HL-60/S4 treated with phorbol 12-myristate 13-acetate at 8.2 ng/mL for 4 days and 3 days (cell line): ENCODE measurements at regions not wholly inside any gene's neighbourhood (a gene's known extent, or its start where the extent isn't known, plus 50 kb on each side); places are given as distances from the start of the nearest gene placed in this dataset.

Experiments
- in situ Hi-C: fragments of 300-500 bp; cut with MboI; formaldehyde crosslinking; loops from 2 replicates; pipeline ENCODE4 v1.15.0; 2022; ENCODE audit warnings: low sequenced_read_pairs

DNA sequence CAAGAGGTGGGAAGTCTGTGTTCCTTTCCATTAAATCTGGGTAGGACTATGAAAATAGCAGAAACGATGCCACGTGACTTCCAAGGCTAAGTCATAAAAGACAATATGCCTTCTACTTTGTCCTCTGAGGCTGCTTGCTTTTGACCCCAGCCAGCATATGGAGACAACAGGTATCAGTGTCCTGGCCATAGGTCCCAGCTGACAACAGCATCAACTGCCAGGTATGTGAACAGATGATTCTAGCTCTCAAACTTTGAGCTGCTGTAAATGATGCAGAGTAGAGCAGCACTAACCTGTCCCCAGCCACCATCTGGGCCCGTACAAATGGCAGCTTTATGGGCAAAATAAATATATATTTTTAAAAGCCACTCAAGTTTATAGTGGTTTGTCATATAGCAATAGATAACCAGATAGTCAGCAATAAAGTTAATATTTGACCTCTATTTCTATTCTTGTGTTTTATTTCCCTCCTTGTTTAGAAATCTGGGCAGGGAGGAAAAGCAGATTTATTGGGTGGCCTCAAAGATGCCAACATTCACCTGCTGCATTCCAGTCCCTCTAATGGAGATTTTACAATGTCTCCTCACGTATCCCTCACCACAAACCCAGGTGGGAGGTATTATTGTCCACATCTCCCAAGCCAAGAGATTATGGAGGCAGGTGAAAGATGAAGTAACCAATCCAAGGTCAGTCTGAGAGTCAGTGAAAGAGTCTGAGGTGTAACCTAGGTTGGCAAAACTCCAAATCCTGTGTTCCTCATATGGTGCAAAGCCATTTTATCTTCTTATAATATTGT, 209.6 kb upstream of the LARGE1 start:
- in situ Hi-C loops: loop anchor here (25.0 kb wide), 1 partner anchor 107 kb away; no protein-coding TSS in a partner anchor

DNA sequence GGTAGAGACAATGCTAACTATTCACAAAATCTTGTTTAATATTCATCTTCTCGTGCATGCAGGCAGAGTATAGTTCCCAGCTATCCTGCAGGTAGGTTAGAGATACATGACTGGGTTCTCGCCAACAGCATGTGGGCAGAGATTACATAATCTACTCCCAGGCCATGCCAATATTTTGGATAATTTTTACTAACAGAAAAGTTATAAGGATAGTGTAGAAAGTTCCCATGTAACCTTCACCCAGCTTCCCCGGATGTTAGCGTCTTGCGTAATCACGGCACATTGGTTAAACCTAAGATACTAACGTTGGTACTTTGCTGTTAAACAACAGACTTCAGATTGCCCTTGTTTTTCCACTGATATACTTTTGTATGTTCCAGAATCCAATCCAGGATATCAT, 215.5 kb upstream of the LARGE1 start:
- in situ Hi-C loops: loop anchor here (25.0 kb wide), 1 partner anchor 102 kb away; no protein-coding TSS in a partner anchor

GRCh38 chr22:34150023-34150422, 229.7 kb upstream of the LARGE1 start:
- in situ Hi-C loops: no loop called here

- in situ Hi-C loops: no loop called here
Observed at GRCh38 chr22:34159491-34159890, 239.2 kb upstream of the LARGE1 start.

DNA sequence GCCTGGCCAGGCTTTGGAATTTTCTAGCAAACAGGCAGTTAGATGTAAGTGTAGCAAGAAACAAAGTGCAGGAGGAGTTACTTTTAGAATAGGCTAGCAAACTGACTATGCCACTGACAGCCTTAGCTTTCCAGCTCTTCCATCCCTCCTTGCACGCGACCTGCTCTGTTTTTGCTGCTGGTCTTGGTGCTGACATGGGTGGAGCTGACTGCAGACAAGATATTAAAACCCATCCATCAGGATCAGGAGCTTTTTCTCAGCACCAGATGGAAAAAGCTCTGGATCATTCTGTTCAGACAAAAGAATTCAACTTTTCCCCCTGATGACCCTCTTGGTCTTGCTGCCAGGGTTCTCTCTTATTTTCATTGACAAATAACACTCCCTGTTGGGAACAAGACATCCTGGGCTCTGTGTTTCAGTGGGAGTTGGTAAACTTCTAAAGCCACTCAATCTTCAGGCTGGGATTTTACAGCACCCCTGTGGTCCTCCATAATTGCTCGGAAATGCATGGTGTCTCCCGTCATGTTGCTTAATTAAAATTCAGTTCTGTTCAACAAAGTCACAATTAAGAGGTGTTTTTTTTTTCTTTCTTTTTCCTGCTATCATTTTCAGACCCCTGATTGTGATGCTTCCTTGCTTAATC, 240.0 kb upstream of the LARGE1 start:
- in situ Hi-C loops: no loop called here

DNA sequence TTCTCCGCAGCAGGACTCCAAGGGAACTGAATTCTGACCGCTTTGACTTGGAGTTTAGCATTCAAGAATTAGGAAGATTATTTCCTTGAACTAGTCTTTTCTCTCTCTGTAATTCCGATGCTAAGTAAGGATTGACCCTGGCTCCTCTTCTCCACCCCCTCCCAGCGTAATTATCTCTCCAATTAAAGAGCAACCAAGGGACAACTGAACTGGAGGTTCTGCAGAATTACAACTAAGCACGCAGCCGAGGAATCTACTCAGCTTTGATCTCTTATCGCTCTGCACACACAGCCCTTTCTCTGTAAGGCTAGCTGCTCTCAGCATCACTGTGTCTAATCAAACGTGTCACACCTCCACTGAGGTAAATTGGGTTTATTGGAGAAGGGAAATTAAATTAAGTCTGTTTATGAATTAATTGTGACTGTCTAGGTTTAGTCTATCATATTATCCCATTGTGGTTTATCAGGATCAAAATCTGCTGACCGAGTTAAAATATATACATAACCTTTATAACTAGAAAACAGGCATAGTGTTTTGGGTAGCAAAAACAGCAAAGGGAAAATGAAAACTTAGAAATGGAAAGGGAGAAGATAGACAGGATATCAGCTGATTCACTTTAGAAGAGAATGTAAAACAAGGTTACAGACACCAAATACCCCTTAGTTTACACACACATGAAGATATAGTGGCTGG, 241.3 kb upstream of the LARGE1 start:
- in situ Hi-C loops: no loop called here

DNA sequence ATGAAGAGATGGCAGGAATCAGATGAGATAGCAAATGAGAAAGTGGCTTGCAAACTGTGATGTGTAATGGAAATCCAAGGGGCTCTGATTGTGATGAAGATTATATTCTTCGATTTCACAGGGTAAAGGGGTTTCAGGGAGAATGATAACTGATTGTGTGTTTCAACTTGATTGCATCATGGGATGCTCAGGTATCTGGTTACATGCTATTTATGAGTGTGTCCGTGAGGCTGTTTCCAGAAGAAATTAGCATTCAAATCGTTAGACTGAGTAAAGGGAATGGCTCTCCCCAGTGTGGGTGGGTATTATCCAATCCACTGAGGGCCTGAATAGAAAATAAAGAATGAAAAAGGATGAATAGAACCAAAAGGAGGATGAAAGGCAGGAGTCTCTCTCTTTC, 278.7 kb upstream of the LARGE1 start:
- in situ Hi-C loops: no loop called here

GRCh38 chr22:34210301-34210700, 290.0 kb upstream of the LARGE1 start:
- in situ Hi-C loops: no loop called here

GRCh38 chr22:34214372-34214771, 294.1 kb upstream of the LARGE1 start:
- in situ Hi-C loops: no loop called here

DNA sequence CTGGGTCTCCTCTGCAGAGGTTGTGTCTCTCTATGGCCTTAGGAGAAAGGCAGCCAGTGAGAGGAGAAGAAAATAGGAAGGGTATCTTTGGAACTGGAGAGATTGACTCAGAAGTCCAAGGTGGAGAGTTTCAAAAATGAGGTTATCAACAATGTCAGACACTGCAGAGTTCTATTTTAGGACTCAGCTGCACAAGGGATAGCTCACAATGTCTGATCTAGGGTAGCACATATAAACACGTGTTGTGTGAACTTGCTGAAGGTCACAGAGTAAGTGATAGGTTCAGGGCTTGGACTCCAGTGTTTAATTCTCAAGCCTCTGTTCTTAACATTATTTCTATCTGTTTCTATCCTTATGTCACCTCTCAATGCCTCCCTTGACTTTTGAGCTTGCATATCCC, 305.0 kb upstream of the LARGE1 start:
- in situ Hi-C loops: loop anchor here (25.0 kb wide), 1 partner anchor 88 kb away; no protein-coding TSS in a partner anchor

- in situ Hi-C loops: loop anchor here (25.0 kb wide), 1 partner anchor 99 kb away; no protein-coding TSS in a partner anchor
Observed at GRCh38 chr22:34236527-34236926, 316.3 kb upstream of the LARGE1 start.

- in situ Hi-C loops: loop anchor here (25.0 kb wide), 1 partner anchor 102 kb away; no protein-coding TSS in a partner anchor
Observed at GRCh38 chr22:34239421-34239820, 319.1 kb upstream of the LARGE1 start.

- in situ Hi-C loops: loop anchor here (25.0 kb wide), 1 partner anchor 106 kb away; no protein-coding TSS in a partner anchor
Observed at GRCh38 chr22:34243023-34243422, 322.7 kb upstream of the LARGE1 start.

DNA sequence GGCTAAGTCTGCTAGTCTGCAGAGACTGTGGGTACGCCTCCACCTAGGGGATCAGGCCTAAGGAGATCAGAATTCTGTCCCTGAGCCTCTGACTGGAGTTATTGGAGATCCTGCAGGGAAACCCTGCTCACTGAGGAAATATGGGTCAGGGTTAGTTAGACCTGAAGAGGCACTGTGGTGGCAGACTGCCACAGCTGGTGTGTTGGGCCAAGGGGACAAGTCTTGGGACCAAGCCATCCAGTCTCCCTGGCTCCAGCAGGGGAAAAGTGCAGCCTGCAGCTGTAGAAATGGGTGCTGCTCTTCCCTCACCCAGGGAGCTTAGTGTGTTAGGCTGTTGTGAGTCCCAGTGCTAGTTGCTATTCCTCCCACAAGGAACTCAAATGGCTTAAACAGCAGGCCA, 334.8 kb upstream of the LARGE1 start:
- in situ Hi-C loops: no loop called here

- in situ Hi-C loops: no loop called here
Observed at GRCh38 chr22:34278121-34278520, 357.8 kb upstream of the LARGE1 start.

DNA sequence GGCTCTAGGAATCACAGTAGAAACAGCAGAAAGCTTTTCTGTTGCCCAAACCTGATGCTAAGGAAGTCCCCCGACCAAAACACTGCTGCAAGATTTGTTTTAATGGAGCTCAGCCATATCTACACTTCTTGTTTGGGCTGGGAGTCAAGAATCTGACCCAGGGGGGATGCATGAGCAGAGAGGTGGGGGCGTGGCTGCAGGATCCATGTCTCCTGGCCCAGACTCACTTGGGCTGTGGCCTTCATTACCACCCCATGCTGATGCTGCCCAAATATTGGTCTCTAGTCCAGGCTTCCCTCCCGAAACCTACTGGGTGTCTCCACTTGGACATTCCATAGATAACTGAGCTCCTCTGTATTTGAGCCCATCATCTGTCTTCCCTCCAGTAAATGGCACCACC, 361.5 kb upstream of the LARGE1 start:
- in situ Hi-C loops: no loop called here

DNA sequence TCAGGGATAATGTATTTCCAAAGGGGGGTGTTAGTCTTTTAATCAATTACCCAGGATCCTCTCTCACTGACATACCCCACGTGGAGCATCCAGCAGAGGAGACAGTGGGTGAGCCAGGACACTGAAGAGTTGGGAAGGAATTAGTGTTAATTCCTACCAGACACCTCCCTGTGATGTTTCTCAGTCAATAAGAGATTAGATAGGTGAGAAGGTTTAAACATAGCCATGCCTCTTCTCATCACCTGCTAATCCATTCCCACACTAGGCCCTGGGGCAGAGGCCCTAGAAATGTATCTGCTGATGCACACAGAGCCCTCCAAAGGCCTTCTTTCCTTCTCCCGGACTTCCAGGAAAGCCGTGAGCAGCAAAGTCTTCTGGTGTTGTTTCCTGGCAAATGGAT, 363.6 kb upstream of the LARGE1 start:
- in situ Hi-C loops: no loop called here

DNA sequence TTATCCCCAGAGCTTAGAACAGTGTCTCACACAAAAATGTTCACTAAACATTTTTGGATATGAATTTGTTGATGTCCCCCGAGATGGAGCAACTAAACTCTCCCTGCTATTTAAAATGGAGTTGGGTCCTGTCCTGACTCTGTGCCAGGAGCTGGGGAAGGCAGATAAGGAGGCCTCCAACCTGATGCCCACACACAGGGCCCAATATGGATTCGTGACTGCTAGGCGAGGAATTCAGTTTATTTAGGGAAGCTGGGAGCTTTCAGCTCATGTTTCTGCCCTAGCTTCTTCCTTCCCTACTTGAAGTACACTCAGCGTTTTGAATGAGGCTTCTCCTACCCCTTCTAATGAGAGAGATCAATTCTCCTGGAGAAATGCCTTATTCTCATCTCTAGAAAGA, 373.0 kb upstream of the LARGE1 start:
- in situ Hi-C loops: no loop called here

GRCh38 chr22:34294476-34294875, 374.2 kb upstream of the LARGE1 start:
- in situ Hi-C loops: no loop called here

DNA sequence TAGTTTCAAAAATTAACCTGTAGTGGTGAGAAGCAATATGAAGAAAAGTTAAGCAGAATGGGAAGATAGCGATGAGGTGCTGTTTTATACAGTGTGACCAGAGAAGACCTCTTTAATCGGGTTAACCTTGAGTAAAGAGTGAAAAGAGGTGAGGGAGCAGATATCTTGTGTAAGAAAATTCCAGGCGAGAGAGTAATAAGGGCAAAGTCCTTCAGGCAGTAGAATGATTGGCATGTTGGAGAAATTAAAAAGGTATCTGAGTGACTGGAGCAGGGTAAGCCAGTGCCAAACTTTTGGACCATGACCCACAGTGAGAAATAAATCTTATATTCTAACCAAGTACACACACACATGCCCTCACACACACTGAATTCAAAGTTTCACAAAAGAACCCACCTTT, 374.7 kb upstream of the LARGE1 start:
- in situ Hi-C loops: no loop called here

GRCh38 chr22:34296461-34296860, 376.2 kb upstream of the LARGE1 start:
- in situ Hi-C loops: no loop called here
